ENCODE measurements at regions not wholly inside any gene's neighbourhood (a gene's known extent, or its start where the extent isn't known, plus 50 kb on each side); places are given as distances from the start of the nearest gene placed in this dataset.
"Not testable (repeated sequence)": the region's sequence is repeated elsewhere in the genome, so short reads cannot be mapped to it uniquely, and the experiment has no call there.

GRCh38 chr21:28068455-28069358 lies 924.0 kb downstream of the LTN1 start:
- TF ChIP-seq EP300 (IDR thresholded peaks at IDR 0.05) (no peak), POLR2A (IDR thresholded peaks at IDR 0.05) (no peak), CTCF (IDR thresholded peaks at IDR 0.05) (no peak), POLR2AphosphoS5 (IDR thresholded peaks at IDR 0.05) (no peak)
- Histone ChIP-seq H3K27ac (peak overlapping the region; percentile 1 to 53 (median 44)), H3K27me3 (no peaks in the 10 kb centered on the region), H3K36me3 (no peaks in the 10 kb centered on the region), H3K4me3 (no peak overlapping the region), H3K9me3 (no peaks in the 10 kb centered on the region), H3K4me1 (peaks cover 3 to 47% (median 9%) of the 10 kb centered on the region in 3 donors)
- 32 to 63% methylated on average over 3 to 4 of the region's 4 CpGs for WGBS, 2 donors (ENCODE audit: low coverage in 1 of 2)
- ATAC-seq, result peak; percentile 39

- no peak overlapping the region for H3K4me3 ChIP-seq
- TF ChIP-seq POLR2A (IDR thresholded peaks at IDR 0.05) (no peak), POLR2AphosphoS5 (IDR thresholded peaks at IDR 0.05) (no peak)
- H3K27ac ChIP-seq, result no peak overlapping the region
- H3K4me1 ChIP-seq, result peaks cover 3 to 47% (median 9%) of the 10 kb centered on the region in 3 donors
- H3K9me3 ChIP-seq, result no peaks in the 10 kb centered on the region
- H3K27me3 ChIP-seq, result no peaks in the 10 kb centered on the region
- 79 to 89% methylated on average over 7 of the region's 7 CpGs for WGBS, 2 donors (ENCODE audit: low coverage in 1 of 2)
- no peaks in the 10 kb centered on the region for H3K36me3 ChIP-seq
- ATAC-seq, result no peak
Measured at GRCh38 chr21:28066596-28067387, 925.9 kb downstream of the LTN1 start.

GRCh38 chr21:28066076-28066475 lies 926.6 kb downstream of the LTN1 start:
- no peak overlapping the region for H3K4me3 ChIP-seq
- peaks cover 3 to 47% (median 9%) of the 10 kb centered on the region in 3 donors for H3K4me1 ChIP-seq
- H3K9me3 ChIP-seq, result no peaks in the 10 kb centered on the region
- ATAC-seq, result no peak
- no peak overlapping the region for H3K27ac ChIP-seq
- 38 to 56% methylated on average over 1 of the region's 1 CpG for WGBS, 2 donors (ENCODE audit: low coverage in 1 of 2)
- H3K27me3 ChIP-seq, result no peaks in the 10 kb centered on the region
- no peak for TF ChIP-seq CTCF (IDR thresholded peaks at IDR 0.05)
- no peak for TF ChIP-seq EP300 (IDR thresholded peaks at IDR 0.05)
- no peak for TF ChIP-seq POLR2A (IDR thresholded peaks at IDR 0.05)
- TF ChIP-seq POLR2AphosphoS5 (IDR thresholded peaks at IDR 0.05), result no peak
- no peaks in the 10 kb centered on the region for H3K36me3 ChIP-seq

- Histone ChIP-seq H3K9me3 (no peaks in the 10 kb centered on the region), H3K36me3 (no peaks in the 10 kb centered on the region), H3K27me3 (no peaks in the 10 kb centered on the region), H3K4me1 (peaks cover 0 to 26% (median 3%) of the 10 kb centered on the region in 3 donors), H3K4me3 (no peak overlapping the region), H3K27ac (no peak overlapping the region)
- ATAC-seq, result no peak
- WGBS, 2 donors (ENCODE audit: low coverage in 1 of 2), result 92 to 98% methylated on average over 5 to 6 of the region's 6 CpGs
- TF ChIP-seq POLR2A (IDR thresholded peaks at IDR 0.05) (no peak), CTCF (IDR thresholded peaks at IDR 0.05) (no peak), POLR2AphosphoS5 (IDR thresholded peaks at IDR 0.05) (no peak), EP300 (IDR thresholded peaks at IDR 0.05) (no peak)
Measured at GRCh38 chr21:28063241-28064216, 929.1 kb downstream of the LTN1 start.

- peak overlapping the region in 2 of 4 donors; percentile 40 to 56 for H3K27ac ChIP-seq
- H3K36me3 ChIP-seq, H3K27me3 ChIP-seq, ATAC-seq, H3K4me3 ChIP-seq, H3K9me3 ChIP-seq: not testable (repeated sequence)
- WGBS, 2 donors (ENCODE audit: low coverage in 1 of 2), result 23% methylated on average over 1 of the region's 1 CpG; no CpG with 5 or more reads in 1 of the 2 donors
- peaks cover 0 to 26% (median 2%) of the 10 kb centered on the region in 3 donors for H3K4me1 ChIP-seq
Measured at GRCh38 chr21:28052956-28053355, 939.7 kb downstream of the LTN1 start.
